ENCODE measurements at regions not wholly inside any gene's neighbourhood (a gene's known extent, or its start where the extent isn't known, plus 50 kb on each side); places are given as distances from the start of the nearest gene placed in this dataset.
A peak's percentile ranks its signal among the peaks of the same experiment; 100 is the strongest.

GRCh38 chr10:130360826-130361311 lies 224.7 kb downstream of the GLRX3 start:
- H3K36me3 ChIP-seq: no peaks in the 10 kb centered on the region
- ATAC-seq (no peak), DNase-seq (peak in 1 of 3 donors; percentile 34)
- no peak overlapping the region for H3K27ac ChIP-seq
- no peaks in the 10 kb centered on the region for H3K4me1 ChIP-seq
- no peak overlapping the region for H3K4me3 ChIP-seq
- intact Hi-C loops (cut with DNase I): no loop called here
- H3K27me3 ChIP-seq: no peaks in the 10 kb centered on the region
- WGBS (ENCODE audit: insufficient coverage, low coverage, low lambda C conversion rate, missing lambda C conversion rate): no CpG with 5 or more reads among the region's 11 CpGs
- H3K9me3 ChIP-seq: no peaks in the 10 kb centered on the region
- TF ChIP-seq POLR2A (IDR thresholded peaks at IDR 0.05) (no peak), CTCF (IDR thresholded peaks at IDR 0.05) (no peak)

GRCh38 chr10:130361351-130362105 lies 225.3 kb downstream of the GLRX3 start:
- Histone ChIP-seq H3K27me3 (no peaks in the 10 kb centered on the region), H3K4me3 (no peak overlapping the region), H3K36me3 (no peaks in the 10 kb centered on the region), H3K4me1 (no peaks in the 10 kb centered on the region), H3K9me3 (no peaks in the 10 kb centered on the region), H3K27ac (no peak overlapping the region)
- intact Hi-C loops (cut with DNase I): no loop called here
- ATAC-seq: no peak
- 38% methylated on average over 3 of the region's 10 CpGs for WGBS (ENCODE audit: insufficient coverage, low coverage, low lambda C conversion rate, missing lambda C conversion rate)
- peak in 1 of 3 donors; percentile 6 for DNase-seq
- TF ChIP-seq POLR2A (IDR thresholded peaks at IDR 0.05): no peak
- no peak for TF ChIP-seq CTCF (IDR thresholded peaks at IDR 0.05)

GRCh38 chr10:130362308-130362761 lies 226.1 kb downstream of the GLRX3 start:
- no peak for TF ChIP-seq POLR2A (IDR thresholded peaks at IDR 0.05)
- no peak for TF ChIP-seq CTCF (IDR thresholded peaks at IDR 0.05)
- intact Hi-C loops (cut with DNase I): no loop called here
- DNase-seq (peak in 1 of 3 donors; percentile 23), ATAC-seq (no peak)
- 0% methylated on average over 1 of the region's 9 CpGs for WGBS (ENCODE audit: insufficient coverage, low coverage, low lambda C conversion rate, missing lambda C conversion rate)
- Histone ChIP-seq H3K4me3 (no peak overlapping the region), H3K27ac (no peak overlapping the region), H3K36me3 (no peaks in the 10 kb centered on the region), H3K4me1 (no peaks in the 10 kb centered on the region), H3K27me3 (no peaks in the 10 kb centered on the region), H3K9me3 (no peaks in the 10 kb centered on the region)

- Histone ChIP-seq H3K36me3 (no peaks in the 10 kb centered on the region), H3K4me1 (no peaks in the 10 kb centered on the region), H3K27me3 (no peaks in the 10 kb centered on the region), H3K4me3 (no peak overlapping the region), H3K9me3 (no peaks in the 10 kb centered on the region), H3K27ac (no peak overlapping the region)
- 60% methylated on average over 1 of the region's 5 CpGs for WGBS (ENCODE audit: insufficient coverage, low coverage, low lambda C conversion rate, missing lambda C conversion rate)
- DNase-seq (no peak), ATAC-seq (no peak)
- intact Hi-C loops (cut with DNase I): no loop called here
- no peak for TF ChIP-seq CTCF (IDR thresholded peaks at IDR 0.05)
- no peak for TF ChIP-seq POLR2A (IDR thresholded peaks at IDR 0.05)
Measured at GRCh38 chr10:130363051-130363450, 226.9 kb downstream of the GLRX3 start.

Data from right lobe of liver (tissue), 6 donors.